ENCODE measurements at regions not wholly inside any gene's neighbourhood (a gene's known extent, or its start where the extent isn't known, plus 50 kb on each side); places are given as distances from the start of the nearest gene placed in this dataset.
"Not testable (repeated sequence)": the region's sequence is repeated elsewhere in the genome, so short reads cannot be mapped to it uniquely, and the experiment has no call there.

- intact Hi-C loops (cut with DNase I) = no loop called here
- Histone ChIP-seq H3K36me3 (no peaks in the 10 kb centered on the region), H3K4me1 (no peaks in the 10 kb centered on the region), H3K9me3 (no peaks in the 10 kb centered on the region), H3K27ac (no peak overlapping the region), H3K4me3 (no peak overlapping the region), H3K27me3 (no peaks in the 10 kb centered on the region)
- DNase-seq (no peak), ATAC-seq (no peak)
- TF ChIP-seq CTCF (IDR thresholded peaks at IDR 0.05) = no peak
Observed at GRCh38 chr1:103457886-103458455, 67.5 kb upstream of the RNPC3 start.

DNA sequence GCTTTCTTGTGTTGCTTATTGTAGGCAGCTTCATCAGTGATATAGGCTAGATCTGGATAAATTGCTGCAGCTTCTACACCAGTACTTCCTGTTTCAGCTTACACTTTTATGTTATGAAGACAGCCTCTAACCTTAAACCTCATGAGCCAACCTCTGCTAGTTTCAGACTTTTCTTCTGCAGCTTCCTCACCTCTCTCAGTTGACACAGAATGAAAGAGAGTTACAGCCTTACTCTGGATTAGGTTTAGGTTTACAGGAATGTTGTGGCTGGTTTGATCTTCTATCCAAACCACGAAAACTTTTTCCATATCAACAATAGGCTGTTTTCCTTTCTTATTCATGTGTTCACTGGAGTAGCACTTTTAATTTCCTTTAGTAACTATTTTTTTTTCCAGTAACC, 76.9 kb upstream of the RNPC3 start:
- H3K36me3 ChIP-seq = no peaks in the 10 kb centered on the region
- no peaks in the 10 kb centered on the region for H3K27me3 ChIP-seq
- TF ChIP-seq CTCF (IDR thresholded peaks at IDR 0.05) = no peak
- no peak overlapping the region for H3K4me3 ChIP-seq
- intact Hi-C loops (cut with DNase I) = no loop called here
- no peak overlapping the region for H3K27ac ChIP-seq
- H3K9me3 ChIP-seq = no peaks in the 10 kb centered on the region
- H3K4me1 ChIP-seq = no peaks in the 10 kb centered on the region
- ATAC-seq (no peak), DNase-seq (no peak)

- intact Hi-C loops (cut with DNase I) = no loop called here
- no peaks in the 10 kb centered on the region for H3K9me3 ChIP-seq
- ATAC-seq (no peak), DNase-seq (no peak)
- TF ChIP-seq CTCF (IDR thresholded peaks at IDR 0.05) = no peak
- H3K4me3 ChIP-seq = no peak overlapping the region
- H3K36me3 ChIP-seq = no peaks in the 10 kb centered on the region
- H3K27ac ChIP-seq = no peak overlapping the region
- H3K4me1 ChIP-seq = no peaks in the 10 kb centered on the region
- H3K27me3 ChIP-seq = no peaks in the 10 kb centered on the region
Observed at GRCh38 chr1:103447471-103447870, 78.0 kb upstream of the RNPC3 start.

DNA sequence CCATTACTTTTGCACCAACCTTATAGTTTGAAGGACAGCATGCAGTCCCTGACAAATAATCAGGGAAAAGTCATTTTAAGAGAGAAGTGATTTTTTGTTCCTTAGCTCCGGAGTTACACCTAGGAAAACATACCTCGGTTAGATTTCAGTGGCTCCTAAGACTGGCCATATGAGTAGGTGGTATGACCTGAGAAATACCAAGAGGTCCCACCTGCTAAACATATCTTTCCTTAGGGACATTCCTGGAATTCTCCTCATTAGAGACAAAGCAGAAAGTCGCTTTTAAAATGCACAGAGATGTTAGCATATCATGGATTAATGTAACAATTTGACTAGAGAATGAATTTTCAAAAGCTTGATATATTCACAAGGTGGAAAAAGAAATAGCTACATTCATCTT, 84.2 kb upstream of the RNPC3 start:
- H3K4me1 ChIP-seq = no peaks in the 10 kb centered on the region
- intact Hi-C loops (cut with DNase I) = no loop called here
- ATAC-seq = no peak
- H3K27ac ChIP-seq = no peak overlapping the region
- TF ChIP-seq CTCF (IDR thresholded peaks at IDR 0.05) = no peak
- H3K4me3 ChIP-seq = no peak overlapping the region
- DNase-seq = no peak
- no peaks in the 10 kb centered on the region for H3K27me3 ChIP-seq
- H3K36me3 ChIP-seq = no peaks in the 10 kb centered on the region
- no peaks in the 10 kb centered on the region for H3K9me3 ChIP-seq

- ATAC-seq; H3K27ac ChIP-seq; H3K27me3 ChIP-seq; H3K36me3 ChIP-seq; H3K9me3 ChIP-seq; DNase-seq; intact Hi-C loops (cut with DNase I); H3K4me1 ChIP-seq; H3K4me3 ChIP-seq: not testable (repeated sequence)
Observed at GRCh38 chr1:103436568-103437100, 88.9 kb upstream of the RNPC3 start.

DNA sequence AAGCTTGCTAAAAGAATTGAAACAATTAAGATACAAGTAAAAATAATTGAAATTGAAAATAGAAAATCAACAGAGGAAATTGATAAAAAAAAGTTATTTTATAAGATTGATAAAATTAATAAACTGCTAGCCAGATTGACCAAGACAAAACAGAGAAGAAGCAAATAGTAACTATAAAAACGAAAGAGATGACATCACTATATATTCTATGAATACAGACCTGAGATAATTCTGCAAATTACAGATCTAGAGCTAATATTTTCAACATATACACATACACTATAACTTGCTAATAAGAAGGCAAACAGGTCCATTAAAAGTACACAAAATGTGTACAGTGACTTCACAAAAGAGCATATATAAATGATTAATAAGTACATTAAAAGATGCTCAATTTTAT, 90.1 kb upstream of the RNPC3 start:
- Histone ChIP-seq H3K27me3 (no peaks in the 10 kb centered on the region), H3K4me1 (no peaks in the 10 kb centered on the region), H3K9me3 (no peaks in the 10 kb centered on the region), H3K4me3 (no peak overlapping the region), H3K36me3 (no peaks in the 10 kb centered on the region), H3K27ac (no peak overlapping the region)
- no peak for DNase-seq
- intact Hi-C loops (cut with DNase I) = no loop called here
- ATAC-seq = no peak
- no peak for TF ChIP-seq CTCF (IDR thresholded peaks at IDR 0.05)
